GM12874 (cell line): ENCODE measurements at regions not wholly inside any gene's neighbourhood (a gene's known extent, or its start where the extent isn't known, plus 50 kb on each side); places are given as distances from the start of the nearest gene placed in this dataset.

Experiments
- TF ChIP-seq, protein P1 (sequence below): IDR thresholded peaks from 2 replicates; pipeline ENCODE4 v1.5.1; 2011; ENCODE audit warnings: low read depth, mild to moderate bottlenecking, control low read depth, low read length, moderate library complexity; ENCODE audit not compliant: insufficient read depth

DNA sequence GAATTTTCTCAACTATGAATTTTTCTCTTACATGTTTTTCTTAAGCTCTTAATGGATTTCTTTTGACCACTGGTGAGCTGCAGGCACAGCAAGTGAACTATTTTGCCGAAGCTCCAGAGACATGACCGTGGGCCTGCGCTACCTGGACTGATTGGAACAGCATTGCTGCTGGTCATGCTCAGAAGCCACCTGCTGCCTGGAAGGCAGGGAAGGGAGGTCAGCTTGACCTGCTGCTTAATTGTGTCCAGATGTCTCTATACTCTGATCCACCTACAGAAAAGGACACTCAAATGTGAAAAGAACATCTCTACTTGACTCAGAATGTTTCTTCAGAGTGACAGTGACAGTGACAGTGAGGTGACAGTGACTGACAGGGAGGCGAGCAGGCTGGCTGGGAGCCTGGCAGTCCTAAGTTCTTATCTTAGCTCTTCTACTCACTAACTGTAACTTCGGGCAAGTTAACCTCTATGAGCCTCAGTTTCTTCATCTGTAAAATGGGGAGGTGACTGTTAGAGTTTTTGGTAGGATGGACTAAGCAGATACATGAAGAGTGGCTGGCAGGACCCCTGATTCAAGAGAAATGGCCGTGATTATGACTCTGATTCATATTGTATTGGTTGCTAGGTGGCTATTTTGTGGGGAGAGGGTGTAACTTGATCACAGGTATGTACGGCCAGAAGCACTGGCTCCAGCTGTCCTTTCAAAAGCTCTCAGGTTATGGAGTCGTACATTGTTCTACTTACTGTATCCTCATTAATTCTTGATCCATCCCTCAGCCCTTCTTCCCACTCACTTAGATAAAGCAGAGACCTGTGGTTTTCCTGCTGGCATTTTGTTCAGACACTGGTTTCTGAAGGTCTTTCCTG is 54.8 kb upstream of the DLG1 start:
- TF ChIP-seq, protein P1, sequence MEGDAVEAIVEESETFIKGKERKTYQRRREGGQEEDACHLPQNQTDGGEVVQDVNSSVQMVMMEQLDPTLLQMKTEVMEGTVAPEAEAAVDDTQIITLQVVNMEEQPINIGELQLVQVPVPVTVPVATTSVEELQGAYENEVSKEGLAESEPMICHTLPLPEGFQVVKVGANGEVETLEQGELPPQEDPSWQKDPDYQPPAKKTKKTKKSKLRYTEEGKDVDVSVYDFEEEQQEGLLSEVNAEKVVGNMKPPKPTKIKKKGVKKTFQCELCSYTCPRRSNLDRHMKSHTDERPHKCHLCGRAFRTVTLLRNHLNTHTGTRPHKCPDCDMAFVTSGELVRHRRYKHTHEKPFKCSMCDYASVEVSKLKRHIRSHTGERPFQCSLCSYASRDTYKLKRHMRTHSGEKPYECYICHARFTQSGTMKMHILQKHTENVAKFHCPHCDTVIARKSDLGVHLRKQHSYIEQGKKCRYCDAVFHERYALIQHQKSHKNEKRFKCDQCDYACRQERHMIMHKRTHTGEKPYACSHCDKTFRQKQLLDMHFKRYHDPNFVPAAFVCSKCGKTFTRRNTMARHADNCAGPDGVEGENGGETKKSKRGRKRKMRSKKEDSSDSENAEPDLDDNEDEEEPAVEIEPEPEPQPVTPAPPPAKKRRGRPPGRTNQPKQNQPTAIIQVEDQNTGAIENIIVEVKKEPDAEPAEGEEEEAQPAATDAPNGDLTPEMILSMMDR: no peak

DNA sequence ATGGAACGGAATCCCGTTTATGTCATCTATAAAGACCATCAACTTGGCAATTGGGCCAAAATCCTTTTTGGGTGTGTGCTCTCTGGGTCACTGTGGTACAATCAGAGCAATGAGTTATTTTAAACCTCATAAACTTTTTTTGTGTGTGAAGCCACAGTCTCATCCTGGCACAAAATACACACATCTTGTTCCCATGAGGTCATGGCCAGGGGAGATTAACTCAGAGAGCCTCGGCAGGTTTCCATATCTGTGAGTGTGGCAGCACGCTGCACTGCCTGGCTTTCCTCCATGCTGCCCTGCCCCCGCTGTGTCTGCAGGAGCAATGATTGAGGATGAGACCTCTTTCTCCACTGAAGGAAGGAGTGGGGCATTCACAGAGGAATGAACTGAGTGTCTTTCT is 54.0 kb upstream of the DLG1 start:
- TF ChIP-seq, protein P1: no peak

DNA sequence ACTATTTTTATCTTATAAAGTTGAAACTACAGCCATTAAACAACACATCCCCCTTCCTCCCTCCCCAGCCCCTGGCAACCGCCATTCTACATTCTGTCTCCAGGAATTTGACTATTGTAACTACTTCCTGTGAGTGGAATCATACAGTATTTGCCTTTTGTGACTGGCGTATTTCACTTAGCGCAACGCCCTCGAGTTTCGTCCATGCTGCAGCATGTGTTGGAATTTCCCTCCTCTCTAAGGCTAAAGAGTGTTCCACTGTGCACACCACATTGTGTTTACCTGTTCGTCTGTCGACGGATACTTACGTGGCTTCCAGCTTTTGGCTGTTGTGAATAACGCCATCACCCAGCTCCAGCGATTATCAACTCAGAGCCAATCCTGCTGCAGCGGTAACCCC is 52.0 kb upstream of the DLG1 start:
- TF ChIP-seq, protein P1: no peak

DNA sequence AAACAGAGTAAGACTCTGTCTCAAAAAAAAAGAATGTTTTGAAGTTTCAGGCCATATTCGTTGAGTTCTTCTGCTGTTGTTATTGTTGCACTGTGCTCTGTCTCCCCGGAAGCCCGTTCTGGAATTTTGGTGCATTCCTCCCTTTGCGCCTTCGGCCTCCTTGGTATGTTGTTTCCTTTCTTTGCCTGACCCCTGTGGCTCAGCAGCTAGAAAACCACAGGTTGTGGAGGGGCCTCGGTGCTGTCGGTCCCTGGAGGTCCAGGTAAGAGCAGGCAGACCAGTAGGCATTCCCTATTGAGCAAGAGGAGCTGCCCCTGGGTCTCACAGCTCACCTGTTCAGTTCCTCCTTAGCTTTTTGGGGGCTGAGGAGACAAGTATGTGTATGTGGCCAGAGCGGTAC is 51.0 kb upstream of the DLG1 start:
- TF ChIP-seq, protein P1: no peak
